ENCODE measurements at regions not wholly inside any gene's neighbourhood (a gene's known extent, or its start where the extent isn't known, plus 50 kb on each side); places are given as distances from the start of the nearest gene placed in this dataset.

- DNase-seq, result peak; percentile 81
Observed at GRCh38 chr10:52443419-52444388, 129.6 kb downstream of the DKK1 start.

DNA sequence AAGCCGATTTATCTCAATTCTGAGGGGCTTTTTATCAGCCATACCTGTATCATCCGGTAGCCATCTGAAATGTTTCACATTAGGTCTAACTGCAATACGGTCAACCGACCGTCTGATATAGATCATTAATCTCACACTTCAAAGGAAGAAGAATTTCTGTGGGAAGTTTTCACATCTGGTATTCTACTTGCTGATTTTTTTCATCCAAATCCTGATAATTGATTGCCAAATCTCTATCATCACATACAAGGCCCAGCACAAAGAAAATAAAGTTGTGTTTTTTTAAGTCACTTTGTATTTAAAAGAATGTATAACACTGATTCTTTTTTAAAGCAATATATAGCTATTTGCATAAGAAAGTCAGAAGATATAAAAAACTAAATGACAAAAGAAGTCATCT, 132.3 kb downstream of the DKK1 start:
- peak; percentile 56 for DNase-seq

DNA sequence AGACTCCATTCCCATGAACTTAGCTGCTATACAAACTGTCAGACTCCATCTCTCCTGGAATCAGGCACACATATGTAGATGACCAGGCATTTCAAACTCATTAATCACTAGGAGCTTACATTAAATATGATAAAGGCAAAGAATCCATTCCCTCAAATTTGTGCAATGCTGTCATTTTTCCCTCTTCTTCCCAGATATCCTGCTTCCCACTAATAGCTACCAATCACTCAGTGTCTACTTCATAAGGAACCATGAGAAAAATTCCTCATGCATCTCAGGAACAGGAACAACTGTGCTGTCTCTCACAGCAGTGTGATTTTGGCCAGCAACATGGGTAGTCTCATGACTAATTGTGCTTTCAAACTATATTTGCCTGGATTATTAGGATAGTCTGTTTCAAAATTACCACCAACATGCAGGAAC, 133.9 kb downstream of the DKK1 start:
- peak; percentile 83 for DNase-seq

DNA sequence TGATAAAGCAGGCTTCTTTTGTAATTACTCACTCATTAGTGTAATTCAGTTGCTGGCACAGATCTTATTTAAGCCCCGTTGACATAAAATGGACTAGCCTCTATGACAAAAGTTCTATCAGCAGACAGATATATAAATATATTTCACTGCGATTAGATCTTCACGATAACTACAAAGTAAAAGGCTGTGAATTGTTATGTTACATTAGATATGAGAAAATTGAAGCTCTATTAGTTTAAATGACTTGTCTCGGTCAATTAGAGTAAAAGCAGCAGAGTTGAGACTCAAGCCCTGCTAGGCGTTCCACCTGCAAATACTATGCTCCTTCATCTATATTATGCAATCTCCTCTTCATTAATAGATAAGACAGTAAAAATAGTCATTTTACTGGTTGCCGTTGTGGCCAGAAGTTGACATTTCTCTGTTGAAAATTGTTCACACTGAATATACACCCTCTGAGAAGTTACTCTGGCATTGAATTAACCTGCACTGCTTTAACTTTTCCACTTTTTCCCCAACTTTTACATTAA, 136.7 kb downstream of the DKK1 start:
- DNase-seq, result no peak

- peak; percentile 72 for DNase-seq
Observed at GRCh38 chr10:52451817-52452216, 137.7 kb downstream of the DKK1 start.

DNA sequence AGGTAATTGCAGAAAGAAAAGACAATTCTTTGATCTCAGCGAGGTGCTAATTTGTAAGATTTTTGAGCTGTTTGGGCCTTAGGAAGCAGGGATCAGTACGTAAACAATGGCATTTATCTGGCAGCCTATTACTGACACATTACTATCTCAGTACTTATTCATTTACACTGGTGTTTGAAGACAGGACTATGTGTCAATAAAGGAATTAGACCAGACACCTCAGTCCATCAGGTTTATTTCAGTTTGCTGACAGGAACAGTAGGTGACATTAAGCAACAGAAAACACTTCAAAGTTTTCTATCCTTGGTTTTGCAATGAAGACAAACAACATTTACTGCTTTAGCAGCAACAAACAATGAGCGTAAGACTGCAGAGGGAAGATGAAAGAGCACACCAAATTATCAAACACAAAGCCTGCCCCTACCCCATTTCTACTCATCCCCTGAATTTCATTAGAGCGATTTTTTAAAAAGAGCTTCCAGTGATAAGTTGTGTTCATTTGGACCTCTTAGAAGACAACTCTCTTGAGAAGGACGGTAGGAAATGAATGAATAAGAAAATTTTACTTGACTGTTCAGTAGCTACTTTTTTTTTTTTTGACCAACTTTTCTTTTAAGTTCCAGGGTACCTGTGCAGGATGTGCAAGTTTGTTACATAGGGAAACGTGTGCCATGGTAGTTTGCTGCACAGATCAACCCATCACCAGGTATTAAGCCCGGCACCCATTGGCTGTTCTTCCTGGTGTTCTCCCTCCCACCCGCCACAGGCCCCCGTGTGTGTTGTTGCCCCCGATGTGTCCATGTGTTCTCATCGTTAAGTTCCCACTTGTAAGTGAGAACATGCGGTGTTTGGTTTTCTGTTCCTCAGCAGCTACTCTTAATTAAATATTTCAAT, 138.8 kb downstream of the DKK1 start:
- no peak for DNase-seq

GRCh38 chr10:52453501-52453900, 139.4 kb downstream of the DKK1 start:
- DNase-seq, result no peak

DNA sequence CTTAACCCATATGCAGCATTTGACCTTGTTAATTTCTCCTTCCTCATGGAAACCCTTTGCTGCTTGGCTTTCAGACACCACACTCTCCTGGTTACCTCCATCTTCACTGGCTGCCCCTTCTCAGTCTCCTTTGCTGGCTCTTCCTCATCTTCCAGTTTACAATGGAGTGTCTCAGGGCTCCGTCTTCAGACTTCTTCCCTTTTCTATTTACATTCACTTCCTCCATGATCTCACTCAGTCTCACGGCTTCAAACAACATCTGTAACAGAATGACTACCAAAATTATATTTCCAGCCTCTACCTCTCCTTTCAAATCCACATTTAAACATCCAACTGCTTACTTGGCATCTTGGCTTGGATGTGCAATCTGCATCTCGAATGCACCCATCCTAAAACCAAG, 140.4 kb downstream of the DKK1 start:
- DNase-seq, result no peak

- no peak for DNase-seq
Observed at GRCh38 chr10:52455098-52455497, 141.0 kb downstream of the DKK1 start.

DNA sequence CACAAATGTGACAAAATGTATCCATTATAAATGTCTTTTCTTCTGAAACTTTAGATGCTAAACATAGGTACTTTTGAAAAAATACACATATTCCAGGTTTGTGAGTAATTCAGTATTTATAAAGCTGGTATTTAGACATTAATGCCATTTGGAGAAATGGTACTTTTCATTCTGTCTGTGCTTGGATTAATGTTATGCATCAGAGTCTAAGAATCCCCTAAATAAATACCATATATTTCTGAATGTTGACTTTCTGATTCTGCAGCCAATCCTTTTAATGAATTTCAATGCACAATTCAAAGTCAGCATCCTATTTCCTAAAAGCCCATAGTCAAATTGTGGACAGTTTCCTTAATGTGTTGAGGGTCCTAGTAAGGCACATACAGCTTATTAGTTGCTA, 145.0 kb downstream of the DKK1 start:
- DNase-seq, result peak; percentile 67

- no peak for DNase-seq
Observed at GRCh38 chr10:52463826-52464225, 149.7 kb downstream of the DKK1 start.

DNA sequence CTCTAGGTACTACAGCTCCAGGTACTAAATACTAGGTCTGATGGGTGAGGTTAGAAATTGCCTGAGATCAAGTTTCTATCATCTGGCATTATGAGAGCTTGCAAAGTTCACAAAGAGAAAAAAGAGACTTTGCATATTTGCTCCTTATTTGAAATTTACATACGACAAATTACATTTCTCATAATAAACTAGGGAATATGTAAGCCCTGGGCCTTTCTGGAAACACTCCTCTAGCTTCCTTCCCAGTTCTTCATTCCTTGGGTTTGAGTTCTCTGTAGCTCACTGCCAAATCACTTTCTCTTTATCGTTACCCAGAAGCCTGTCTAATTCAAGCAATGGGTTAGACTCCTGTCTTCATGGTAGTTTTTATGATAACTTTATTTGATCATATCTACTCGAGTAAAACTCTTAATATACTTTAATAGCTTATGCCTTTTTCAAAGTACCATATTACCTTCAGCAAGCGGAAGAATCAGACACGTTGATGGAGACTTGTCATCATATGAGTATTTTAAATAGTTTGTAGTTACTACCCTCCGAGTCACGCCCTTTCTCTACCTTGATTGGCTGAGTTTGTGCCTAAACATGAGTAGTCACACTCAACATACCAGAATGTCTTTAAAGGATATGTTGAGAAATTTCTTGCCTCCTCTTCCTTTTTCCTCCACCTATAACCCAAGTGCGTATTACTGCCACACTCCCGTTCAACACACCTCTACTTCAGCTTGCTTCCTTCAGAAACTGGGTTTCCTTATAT, 150.5 kb downstream of the DKK1 start:
- no peak for DNase-seq

DNA sequence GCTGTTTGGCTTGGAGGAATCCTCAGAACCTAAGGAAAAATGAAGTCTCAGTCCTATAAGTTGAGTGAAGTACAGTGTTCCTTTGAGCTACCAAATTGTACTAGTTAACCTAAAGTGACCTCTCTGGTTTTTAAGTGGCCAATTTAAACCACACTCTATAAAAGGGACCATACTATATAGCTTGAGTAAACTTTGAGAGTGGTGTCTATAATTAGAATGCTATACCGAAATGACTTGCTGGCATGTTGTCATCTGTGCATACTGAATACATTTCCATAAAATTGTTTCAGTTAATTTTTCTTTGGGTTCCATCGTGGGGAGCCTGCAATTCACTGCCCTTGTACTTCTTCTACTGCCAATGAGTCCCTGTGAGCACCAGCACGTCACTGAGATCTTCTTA, 151.1 kb downstream of the DKK1 start:
- DNase-seq, result no peak

- DNase-seq, result no peak
Observed at GRCh38 chr10:52466464-52466863, 152.4 kb downstream of the DKK1 start.

DNA sequence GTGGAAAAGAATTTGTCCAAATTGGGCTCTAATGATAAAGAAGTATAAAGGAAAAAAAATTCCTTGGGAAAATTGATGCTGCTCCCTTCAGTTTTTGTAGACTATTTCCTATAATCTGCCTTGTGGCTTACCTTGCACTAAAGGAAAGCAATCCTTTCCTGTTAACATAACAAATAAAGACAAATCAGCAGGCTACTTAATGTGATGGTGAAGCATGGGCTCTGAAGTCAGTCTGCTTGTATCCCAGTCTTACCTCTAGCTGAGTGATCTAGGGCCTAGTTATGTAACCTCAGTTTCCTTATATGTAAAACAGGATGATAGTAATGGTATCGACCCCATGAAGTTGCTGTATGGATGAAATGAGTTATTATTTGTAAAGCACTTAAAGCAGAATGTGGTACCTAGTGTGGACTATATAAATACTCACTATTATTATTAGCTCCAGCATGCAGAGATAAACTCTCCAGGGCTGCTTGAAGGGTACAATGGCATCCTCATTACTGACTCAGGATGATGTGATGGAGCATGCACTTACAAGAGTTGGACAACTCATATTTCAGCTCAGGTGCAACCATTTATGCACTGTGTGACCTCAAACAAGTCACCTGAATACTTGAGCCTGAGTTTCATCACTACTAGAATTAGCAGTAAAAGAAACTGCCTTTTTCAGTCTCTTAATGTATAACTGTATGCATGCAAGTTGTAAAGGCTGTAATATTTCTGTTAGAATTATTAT, 156.1 kb downstream of the DKK1 start:
- no peak for DNase-seq

DNA sequence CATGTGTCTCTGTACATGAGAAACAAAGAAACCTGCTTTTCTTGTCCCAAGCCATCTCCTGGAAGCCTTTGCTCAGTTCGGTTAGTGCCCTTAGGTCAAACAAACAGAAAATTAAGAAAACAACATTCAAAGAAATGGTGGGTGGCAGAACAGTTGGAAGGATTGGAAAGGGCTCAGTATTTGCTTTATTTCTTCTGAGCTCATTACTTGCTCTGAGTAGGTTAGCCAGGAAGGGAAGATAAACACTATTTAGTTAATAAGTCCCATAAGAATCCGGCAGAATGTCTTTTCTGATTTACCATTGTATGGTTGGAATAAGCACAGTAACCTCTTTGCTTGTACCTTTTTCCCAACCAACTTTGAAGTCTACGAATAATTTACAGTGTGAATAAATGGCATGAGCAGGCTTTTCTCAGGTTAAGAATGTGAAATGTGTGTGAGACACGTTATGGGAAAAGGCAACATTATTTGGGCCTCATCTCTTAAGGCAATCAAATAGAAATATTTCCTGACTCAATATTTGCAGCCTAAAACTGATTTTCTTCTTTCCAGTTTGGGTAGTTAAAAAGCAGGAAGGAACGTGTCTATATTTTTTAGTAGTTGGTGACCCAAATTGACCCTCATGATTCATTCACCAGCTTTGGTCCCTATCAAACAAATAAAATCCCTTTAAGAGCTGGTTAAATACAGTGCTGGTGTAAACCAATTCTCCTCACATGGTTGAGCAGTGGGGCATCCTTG, 158.5 kb downstream of the DKK1 start:
- DNase-seq, result no peak

GRCh38 chr10:52474265-52474664, 160.2 kb downstream of the DKK1 start:
- DNase-seq, result no peak

DNA sequence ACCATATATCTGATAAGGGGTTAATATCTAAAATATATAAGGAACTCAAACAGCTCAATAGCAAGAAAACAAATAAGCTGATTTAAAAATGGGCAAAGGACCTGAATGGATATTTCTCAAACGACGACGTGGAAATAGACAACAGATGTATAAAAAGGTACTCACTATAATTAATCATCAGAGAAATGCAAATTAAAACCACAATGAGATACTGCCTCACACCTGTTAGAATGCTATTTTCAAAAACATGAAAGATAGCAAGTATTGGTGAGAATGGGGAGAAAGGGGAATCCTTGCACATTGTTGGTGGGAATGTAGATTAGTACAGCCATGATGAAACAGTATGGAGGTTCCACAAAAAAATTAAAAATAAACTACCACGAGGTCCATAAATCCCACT, 163.2 kb downstream of the DKK1 start:
- no peak for DNase-seq

GRCh38 chr10:52479567-52479966, 165.5 kb downstream of the DKK1 start:
- DNase-seq, result no peak

GRCh38 chr10:52481986-52482555, 168.0 kb downstream of the DKK1 start:
- DNase-seq, result peak; percentile 55

GRCh38 chr10:52483587-52483986, 169.5 kb downstream of the DKK1 start:
- no peak for DNase-seq

Measured in fibroblast of skin of right biceps (primary cell).